ENCODE measurements at regions not wholly inside any gene's neighbourhood (a gene's known extent, or its start where the extent isn't known, plus 50 kb on each side); places are given as distances from the start of the nearest gene placed in this dataset.

GRCh38 chr14:53569446-53569845, 387.2 kb downstream of the BMP4 start:
- TF ChIP-seq CTCF (IDR thresholded peaks at IDR 0.05) (no peak), POLR2A (IDR thresholded peaks at IDR 0.05) (no peak)
